Right cardiac atrium (tissue), 5 donors: ENCODE measurements at regions not wholly inside any gene's neighbourhood (a gene's known extent, or its start where the extent isn't known, plus 50 kb on each side); places are given as distances from the start of the nearest gene placed in this dataset.

Source experiments
- ATAC-seq, 2 donors: fragments of 200-7000 bp; cut with Tn5 transposase; one replicate each; pipeline versions ENCODE4 v1.8.0 to v1.9.1; 2020; ENCODE audit warnings: moderate library complexity in 2 of 2, mild to moderate bottlenecking in 1 of 2
- DNase-seq, 3 donors: peaks; one replicate each; pipeline ENCODE4 v3.0.0-alpha.2; 2020
- H3K27ac ChIP-seq: one replicate; pipeline ENCODE4 v1.5.1; 2013; ENCODE audit warnings: mild to moderate bottlenecking, low read length, control low read depth, moderate library complexity
- H3K27me3 ChIP-seq: one replicate; pipeline ENCODE4 v1.6.1; 2013; ENCODE audit not compliant: control insufficient read depth, insufficient read depth
- H3K4me1 ChIP-seq: one replicate; pipeline ENCODE4 v1.6.1; 2013; ENCODE audit warnings: low read length; ENCODE audit not compliant: control insufficient read depth, insufficient read depth
- H3K4me3 ChIP-seq: one replicate; pipeline ENCODE4 v1.5.1; 2013; ENCODE audit warnings: low read length, control low read depth
- H3K9me3 ChIP-seq: one replicate; pipeline ENCODE4 v1.6.1; 2013; ENCODE audit warnings: low read length; ENCODE audit not compliant: control insufficient read depth
- WGBS: extraction: QIAGEN DNeasy Blood & Tissue Kit; methylation state at CpG from one replicate; pipeline ENCODE4 v1.1.7; 2013; 5-methylcytosine and 5-hydroxymethylcytosine counted together
- intact Hi-C, 4 donors: fragments of 100-400 bp; cut with DNase I; formaldehyde crosslinking; loops; one replicate each; pipeline versions ENCODE4 v1.11.0 to v1.14.0; 2022 to 2023
- donor health status: healthy with polysubstance abuse.
- donor health status: DM: no; HTN: yes; CAD: no.
- donor health status: DM: no; HTN: no; CAD: no.
- donor health status: DM: no; HTN: yes; CAD: no; lungs with severe emphysema.
- donor health status: DM: yes; HTN: yes; CAD: no.

GRCh38 chr20:41670631-41671030 lies 52.5 kb upstream of the CHD6 start:
- H3K4me1 ChIP-seq = no peaks in the 10 kb centered on the region
- H3K4me3 ChIP-seq = no peak overlapping the region
- 72% methylated on average over 6 of the region's 6 CpGs for WGBS
- ATAC-seq (no peak), DNase-seq (no peak)
- H3K27me3 ChIP-seq = no peaks in the 10 kb centered on the region
- no peaks in the 10 kb centered on the region for H3K9me3 ChIP-seq
- intact Hi-C loops = no loop called here
- H3K27ac ChIP-seq = no peak overlapping the region

- Histone ChIP-seq H3K27ac (no peak overlapping the region), H3K9me3 (no peaks in the 10 kb centered on the region), H3K27me3 (no peaks in the 10 kb centered on the region), H3K4me3 (no peak overlapping the region), H3K4me1 (no peaks in the 10 kb centered on the region)
- peak in 1 of 2 donors; percentile 28 for ATAC-seq
- intact Hi-C loops = no loop called here
- no peak for DNase-seq
- 32% methylated on average over 6 of the region's 6 CpGs for WGBS
These were observed 51.6 kb upstream of the CHD6 start for GRCh38 chr20:41669708-41670263.

GRCh38 chr20:41668057-41668749 lies 50.0 kb upstream of the CHD6 start:
- DNase-seq (no peak), ATAC-seq (no peak)
- 85% methylated on average over 1 of the region's 1 CpG for WGBS
- no peak overlapping the region for H3K27ac ChIP-seq
- intact Hi-C loops = no loop called here
- no peaks in the 10 kb centered on the region for H3K27me3 ChIP-seq
- no peak overlapping the region for H3K4me3 ChIP-seq
- no peaks in the 10 kb centered on the region for H3K9me3 ChIP-seq
- no peaks in the 10 kb centered on the region for H3K4me1 ChIP-seq
